MM.1S (cell line): ENCODE measurements at regions not wholly inside any gene's neighbourhood (a gene's known extent, or its start where the extent isn't known, plus 50 kb on each side); places are given as distances from the start of the nearest gene placed in this dataset.

ENCODE experiments used
- EZH2phosphoT487 ChIP-seq: fragments of 300-600 bp; sonication (generic); IDR thresholded peaks from 2 replicates; pipeline ENCODE4 v1.6.1; 2018; ENCODE audit warnings: antibody characterized with exemption, low read length
- TF ChIP-seq, protein P1 (sequence below): fragments of 300-600 bp; sonication (generic); IDR thresholded peaks from 2 replicates; pipeline ENCODE4 v1.5.1; 2016; ENCODE audit warnings: antibody characterized with exemption, low read length, mixed read lengths

DNA sequence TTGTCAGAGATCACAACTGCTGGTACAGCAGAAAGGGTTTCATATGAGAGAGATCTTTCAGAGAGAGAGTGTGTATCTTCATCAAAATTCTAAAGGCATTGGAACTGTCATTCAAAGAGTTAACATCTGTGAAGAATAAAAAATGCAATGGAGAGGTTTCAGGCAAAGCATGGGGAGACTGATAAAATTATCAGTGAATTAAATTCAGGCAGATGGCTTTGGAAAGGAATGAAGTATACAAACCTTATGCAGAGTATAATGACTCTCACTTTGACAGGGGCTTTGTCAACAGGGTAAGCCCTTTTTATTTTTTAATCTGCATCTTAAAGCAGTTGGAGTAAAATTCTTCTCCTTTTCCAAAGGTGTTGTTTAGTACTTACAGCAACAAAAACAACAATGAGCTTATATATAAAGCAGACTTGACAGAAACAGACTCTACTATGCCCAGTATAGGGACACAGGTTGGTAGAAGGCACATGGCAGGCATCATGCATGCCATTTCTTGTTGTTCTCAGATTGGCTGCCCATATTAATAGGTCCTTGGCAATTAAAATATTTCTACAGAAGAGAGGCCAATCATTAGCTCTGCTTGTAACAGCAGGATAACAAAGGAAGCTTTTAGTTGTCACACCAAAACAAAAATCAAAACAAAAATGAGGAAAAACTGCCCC is 54.9 kb upstream of the NXPH1 start:
- TF ChIP-seq, protein P1, sequence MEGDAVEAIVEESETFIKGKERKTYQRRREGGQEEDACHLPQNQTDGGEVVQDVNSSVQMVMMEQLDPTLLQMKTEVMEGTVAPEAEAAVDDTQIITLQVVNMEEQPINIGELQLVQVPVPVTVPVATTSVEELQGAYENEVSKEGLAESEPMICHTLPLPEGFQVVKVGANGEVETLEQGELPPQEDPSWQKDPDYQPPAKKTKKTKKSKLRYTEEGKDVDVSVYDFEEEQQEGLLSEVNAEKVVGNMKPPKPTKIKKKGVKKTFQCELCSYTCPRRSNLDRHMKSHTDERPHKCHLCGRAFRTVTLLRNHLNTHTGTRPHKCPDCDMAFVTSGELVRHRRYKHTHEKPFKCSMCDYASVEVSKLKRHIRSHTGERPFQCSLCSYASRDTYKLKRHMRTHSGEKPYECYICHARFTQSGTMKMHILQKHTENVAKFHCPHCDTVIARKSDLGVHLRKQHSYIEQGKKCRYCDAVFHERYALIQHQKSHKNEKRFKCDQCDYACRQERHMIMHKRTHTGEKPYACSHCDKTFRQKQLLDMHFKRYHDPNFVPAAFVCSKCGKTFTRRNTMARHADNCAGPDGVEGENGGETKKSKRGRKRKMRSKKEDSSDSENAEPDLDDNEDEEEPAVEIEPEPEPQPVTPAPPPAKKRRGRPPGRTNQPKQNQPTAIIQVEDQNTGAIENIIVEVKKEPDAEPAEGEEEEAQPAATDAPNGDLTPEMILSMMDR: no peak
- TF ChIP-seq EZH2phosphoT487: no peak
